ENCODE measurements at regions not wholly inside any gene's neighbourhood (a gene's known extent, or its start where the extent isn't known, plus 50 kb on each side); places are given as distances from the start of the nearest gene placed in this dataset.

DNA sequence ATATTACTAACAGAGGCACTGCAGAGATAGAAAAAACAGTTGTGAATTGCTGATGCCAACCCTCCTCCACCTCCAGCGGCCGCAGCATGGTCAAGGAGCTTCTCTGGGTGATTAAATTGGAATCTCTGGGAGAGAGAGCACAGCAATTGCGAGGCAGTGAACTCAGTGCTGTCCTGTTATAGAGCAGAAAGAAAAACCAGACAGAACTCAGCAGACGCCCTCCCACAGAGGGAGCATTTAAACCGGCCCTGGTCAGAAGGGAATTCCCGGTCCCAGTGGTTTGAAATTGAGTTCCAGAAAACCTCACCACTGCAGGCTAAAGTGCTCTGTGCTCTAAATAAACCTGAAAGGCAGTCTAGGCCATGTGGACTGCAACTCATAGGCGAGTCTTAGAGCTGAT is 175.4 kb downstream of the SQOR start:
- Histone ChIP-seq H2AFZ (ENCODE audit: low read length) (no peak overlapping the region), H3K14ac (ENCODE audit: insufficient read length) (no peak overlapping the region), H2BK20ac (ENCODE audit: low read length) (no peak overlapping the region), H3K18ac (ENCODE audit: extremely low read depth, low read length) (no peak overlapping the region), H4K5ac (ENCODE audit: insufficient read length, low read depth, low read length) (no peak overlapping the region), H4K20me1 (replicated peaks in 1 of 2; ENCODE audit: control insufficient read depth in 1 of 2, insufficient read depth in 2 of 2, low read length in 2 of 2) (no peaks in the 10 kb centered on the region), H4K91ac (replicated peaks; ENCODE audit: insufficient read length, low read length) (no peak overlapping the region), H3K4me3 (ENCODE audit: extremely low read depth in 1 of 4, insufficient read depth in 2 of 4, low read depth in 3 of 4, low read length in 4 of 4) (no peak overlapping the region), H4K8ac (ENCODE audit: extremely low read depth, insufficient read depth, low read length) (no peak overlapping the region), H3K4me2 (ENCODE audit: insufficient read depth in 1 of 2, low read depth in 2 of 2, low read length in 2 of 2) (no peak overlapping the region), H2BK5ac (ENCODE audit: low read depth, low read length) (no peak overlapping the region), H3K79me1 (ENCODE audit: low read depth, low read length) (no peaks in the 10 kb centered on the region), H3K23ac (ENCODE audit: insufficient read length) (no peak overlapping the region), H2BK12ac (ENCODE audit: low read depth, low read length) (no peak overlapping the region), H3K9me3 (ENCODE audit: insufficient read depth in 2 of 2, low read depth in 1 of 2, low read length in 1 of 2) (no peaks in the 10 kb centered on the region), H2BK120ac (replicated peaks; ENCODE audit: low read depth, low read length) (no peak overlapping the region), H3K79me2 (ENCODE audit: control insufficient read depth in 1 of 2, insufficient read depth in 2 of 2, low read length in 2 of 2) (no peaks in the 10 kb centered on the region), H2BK15ac (ENCODE audit: low read length) (no peak overlapping the region), H3K4ac (replicated peaks; ENCODE audit: insufficient read length, low read depth, low read length) (no peak overlapping the region), H3K9ac (replicated peaks in 1 of 4; ENCODE audit: extremely low read depth in 1 of 4, low read depth in 3 of 4, low read length in 3 of 4) (no peak overlapping the region), H3K27me3 (replicated peaks in 1 of 4; ENCODE audit: control insufficient read depth in 3 of 4, extremely low read depth in 1 of 4, insufficient read depth in 3 of 4, low read length in 3 of 4) (no peaks in the 10 kb centered on the region), H3K23me2 (ENCODE audit: low read depth, low read length) (no peaks in the 10 kb centered on the region), H2AK5ac (ENCODE audit: low read depth, low read length) (no peak overlapping the region), H3K27ac (ENCODE audit: low read depth, low read length) (no peak overlapping the region), H3K36me3 (ENCODE audit: control insufficient read depth in 2 of 4, insufficient read depth in 4 of 4, low read length in 3 of 4) (no peaks in the 10 kb centered on the region), H3K56ac (replicated peaks; ENCODE audit: insufficient read length, low read depth, low read length) (no peak overlapping the region), H3K4me1 (replicated peaks in 1 of 4; ENCODE audit: control insufficient read depth in 3 of 4, insufficient read depth in 4 of 4, low read length in 3 of 4) (no peaks in the 10 kb centered on the region; a peak in 2 of 7 replicates)
- TF ChIP-seq, protein P1, sequence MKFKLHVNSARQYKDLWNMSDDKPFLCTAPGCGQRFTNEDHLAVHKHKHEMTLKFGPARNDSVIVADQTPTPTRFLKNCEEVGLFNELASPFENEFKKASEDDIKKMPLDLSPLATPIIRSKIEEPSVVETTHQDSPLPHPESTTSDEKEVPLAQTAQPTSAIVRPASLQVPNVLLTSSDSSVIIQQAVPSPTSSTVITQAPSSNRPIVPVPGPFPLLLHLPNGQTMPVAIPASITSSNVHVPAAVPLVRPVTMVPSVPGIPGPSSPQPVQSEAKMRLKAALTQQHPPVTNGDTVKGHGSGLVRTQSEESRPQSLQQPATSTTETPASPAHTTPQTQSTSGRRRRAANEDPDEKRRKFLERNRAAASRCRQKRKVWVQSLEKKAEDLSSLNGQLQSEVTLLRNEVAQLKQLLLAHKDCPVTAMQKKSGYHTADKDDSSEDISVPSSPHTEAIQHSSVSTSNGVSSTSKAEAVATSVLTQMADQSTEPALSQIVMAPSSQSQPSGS (IDR thresholded peaks at IDR 0.05; ENCODE audit: low read length) = no peak
- TF ChIP-seq BCL11A (IDR thresholded peaks at IDR 0.05; ENCODE audit: low read depth in 2 of 2, low read length in 2 of 2) = no peak
- no peak for TF ChIP-seq ZNF274 (IDR thresholded peaks at IDR 0.05; ENCODE audit: borderline replicate concordance, extremely low read depth, low read length)
- no peak for TF ChIP-seq HDAC2 (IDR thresholded peaks at IDR 0.05; ENCODE audit: borderline replicate concordance in 1 of 2, low read depth in 2 of 2, low read length in 2 of 2)
- no peak for TF ChIP-seq CHD2 (IDR thresholded peaks at IDR 0.05; ENCODE audit: low read length)
- TF ChIP-seq YY1 (IDR thresholded peaks at IDR 0.05; ENCODE audit: low read depth, low read length) = no peak
- TF ChIP-seq JUN (IDR thresholded peaks at IDR 0.05; ENCODE audit: low read depth, low read length) = no peak
- ChIA-PET POLR2A (ENCODE audit: partially characterized antibody) (no interaction called here), CTCF (ENCODE audit: partially characterized antibody) (interaction anchor here (0.6 to 1.6 kb wide), 5 partner anchors 13 to 367 kb away, joined by 3 to 10 read pairs (median 3); no protein-coding TSS in a partner anchor)
- no peak for FAIRE-seq
- DNase-seq (ENCODE audit: low read depth in 1 of 2, low spot score in 2 of 2) = no peak
- 90% methylated on average over 7 of the region's 7 CpGs; no CpG with 5 or more reads in 1 of the 2 experiments for whole genome bisulfite sequencing, 2 experiments (ENCODE audit: extremely low coverage in 1 of 2, insufficient coverage in 1 of 2, insufficient read length in 1 of 2, insufficient replicate concordance in 2 of 2, low coverage in 1 of 2, low lambda C conversion rate in 2 of 2, missing lambda C conversion rate in 1 of 2)

Data from H1 (cell line).